GM18861 (cell line): ENCODE measurements at regions not wholly inside any gene's neighbourhood (a gene's known extent, or its start where the extent isn't known, plus 50 kb on each side); places are given as distances from the start of the nearest gene placed in this dataset.
"Not testable (repeated sequence)": the region's sequence is repeated elsewhere in the genome, so short reads cannot be mapped to it uniquely, and the experiment has no call there.

Experiments
- ATAC-seq: cut with Tn5 transposase; IDR thresholded peaks from one replicate; pipeline ENCODE4 v1.9.1; 2021; ENCODE audit not compliant: unreplicated experiment

- no peak for ATAC-seq
Observed at GRCh38 chr13:50616101-50616500, 227.4 kb downstream of the DLEU7 start.

DNA sequence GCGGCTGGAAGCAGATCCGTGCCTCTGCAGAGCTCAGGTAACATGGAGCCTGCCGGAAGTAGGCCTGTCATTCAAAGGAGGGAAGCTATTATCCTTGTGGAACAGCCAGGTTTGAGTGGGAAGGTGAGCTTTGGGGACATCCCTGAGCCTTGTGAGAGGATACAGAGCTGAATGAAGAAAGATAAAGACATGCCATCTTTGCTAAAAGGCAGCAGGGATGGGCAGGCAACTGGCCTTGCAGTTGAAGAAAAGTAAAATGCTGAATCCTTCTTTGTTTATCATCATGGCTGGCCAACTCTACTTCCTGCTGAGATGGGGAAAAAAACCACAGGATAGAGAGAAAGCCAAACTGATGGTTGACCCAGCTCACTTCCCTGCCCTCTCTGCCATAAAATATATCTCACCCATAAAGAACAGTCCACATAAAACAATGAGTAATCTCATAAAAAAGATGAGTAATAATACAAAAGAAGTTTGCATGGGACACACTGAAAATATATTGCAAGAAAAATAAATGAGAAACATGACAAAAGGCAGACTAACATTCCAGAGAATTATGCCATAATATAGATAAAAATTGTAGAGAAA, 226.3 kb downstream of the DLEU7 start:
- ATAC-seq = no peak

GRCh38 chr13:50618206-50618605, 225.3 kb downstream of the DLEU7 start:
- ATAC-seq = no peak

DNA sequence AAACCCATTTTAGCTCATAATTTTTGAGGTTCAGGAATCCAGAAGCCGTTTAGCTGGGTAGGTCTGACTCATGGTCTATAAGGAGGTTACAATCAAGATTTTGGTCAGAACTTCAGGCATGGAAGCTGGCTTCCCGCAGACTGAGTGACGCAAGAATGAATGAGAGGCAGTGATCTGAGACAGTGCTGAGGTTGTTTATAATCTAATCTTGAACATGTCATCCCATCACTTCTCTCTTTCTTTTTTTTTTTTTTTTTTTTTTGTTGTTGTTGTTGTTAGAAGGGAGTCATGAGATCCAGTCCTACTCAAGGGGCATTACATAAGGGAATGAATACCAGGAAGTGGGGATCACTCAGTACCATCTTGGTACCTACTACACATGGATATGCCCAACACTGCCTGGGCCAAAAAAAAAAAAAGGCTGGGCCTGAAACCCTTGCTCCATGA, 217.4 kb downstream of the DLEU7 start:
- ATAC-seq = no peak

DNA sequence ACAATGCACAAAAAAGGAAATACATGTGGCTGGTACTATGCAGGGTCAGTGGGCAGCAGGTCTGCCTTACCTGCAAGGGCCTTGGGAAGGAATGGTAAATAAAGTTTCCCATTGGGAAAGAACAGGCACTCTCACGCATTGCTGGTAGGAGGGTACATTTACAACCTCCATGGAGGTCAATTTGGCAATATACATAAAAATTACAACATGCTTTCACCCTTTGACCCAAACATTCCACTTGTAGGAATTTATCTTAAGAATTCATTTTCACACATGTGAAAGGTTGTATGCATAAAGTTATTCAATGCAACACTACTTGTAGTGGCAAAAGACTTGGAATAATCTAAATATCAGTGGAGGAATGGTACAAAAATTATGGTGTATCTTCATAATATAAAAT, 216.4 kb downstream of the DLEU7 start:
- ATAC-seq = no peak

GRCh38 chr13:50628512-50628911, 215.0 kb downstream of the DLEU7 start:
- ATAC-seq = not testable (repeated sequence)

DNA sequence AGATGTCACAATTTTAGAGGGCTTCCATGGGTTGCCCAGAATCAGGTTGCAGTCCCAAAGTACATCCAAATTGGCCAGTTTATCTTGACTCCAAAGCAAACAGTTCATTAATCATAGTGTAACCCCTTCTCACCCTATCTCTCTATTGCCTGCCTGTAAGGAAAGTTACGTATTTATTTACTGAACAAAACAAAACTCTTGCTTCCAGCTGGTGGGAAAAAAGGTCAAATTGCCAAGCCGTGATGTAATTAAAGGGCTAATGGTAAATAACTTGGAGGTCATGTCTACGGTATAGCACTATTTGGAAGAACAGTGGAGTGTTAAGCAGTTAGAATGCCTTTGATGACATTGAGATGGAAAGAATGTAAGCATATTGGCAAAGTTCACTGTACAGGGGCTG, 214.0 kb downstream of the DLEU7 start:
- ATAC-seq = no peak

GRCh38 chr13:50629966-50630365, 213.5 kb downstream of the DLEU7 start:
- ATAC-seq = no peak

- ATAC-seq = no peak
Observed at GRCh38 chr13:50631041-50631440, 212.5 kb downstream of the DLEU7 start.

GRCh38 chr13:50634339-50634738, 209.2 kb downstream of the DLEU7 start:
- ATAC-seq = no peak

DNA sequence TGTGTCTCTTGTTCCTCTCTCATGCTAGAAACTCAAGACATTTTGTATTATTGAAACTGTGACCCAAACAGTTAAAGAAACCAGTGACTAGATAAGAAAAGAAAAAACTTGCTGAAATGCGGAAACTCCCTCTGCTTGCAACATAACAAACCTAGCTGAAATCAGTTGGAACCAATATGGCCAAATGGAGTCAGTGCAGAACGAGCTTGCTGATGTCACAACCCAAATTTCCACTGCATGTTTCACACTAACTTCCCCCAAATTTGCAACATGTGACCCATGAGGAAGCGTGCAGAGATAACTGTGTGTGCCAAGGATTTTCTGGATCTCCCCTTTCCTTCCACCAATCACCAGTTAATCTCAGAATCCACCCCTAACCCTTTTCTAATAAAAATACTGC, 208.0 kb downstream of the DLEU7 start:
- ATAC-seq = no peak

DNA sequence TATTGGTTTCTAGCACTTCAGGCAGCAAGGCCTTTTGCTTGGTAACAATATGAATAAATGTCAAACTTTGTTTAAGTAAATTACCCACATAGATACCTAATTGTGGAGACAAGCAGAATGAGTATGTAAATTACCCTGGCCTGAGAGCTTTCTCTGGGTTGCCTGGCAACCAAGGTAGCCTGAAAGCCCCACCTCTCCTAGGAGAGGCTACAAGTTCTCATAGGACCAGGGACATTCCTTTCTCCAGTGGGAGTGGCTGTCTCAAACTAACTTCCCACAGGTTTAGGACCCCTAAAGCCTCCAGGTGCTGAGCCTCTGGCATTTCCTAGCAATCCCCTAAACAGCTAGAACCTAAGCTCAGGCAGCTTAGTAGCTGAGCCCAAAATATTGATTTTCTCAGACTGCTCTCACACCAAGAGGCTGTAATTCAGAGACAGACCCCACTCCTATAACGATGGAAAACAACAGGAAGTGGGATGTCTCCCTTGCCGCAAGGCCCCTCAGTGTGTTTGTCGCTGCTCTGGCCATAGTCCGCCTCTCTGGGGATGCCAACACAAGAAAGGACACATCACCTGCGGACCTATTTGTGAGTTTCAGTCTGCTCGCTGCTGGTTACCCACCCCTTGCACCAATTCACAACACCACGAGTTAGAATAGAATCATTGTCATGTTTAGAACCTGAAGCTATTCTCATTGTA, 207.3 kb downstream of the DLEU7 start:
- no peak for ATAC-seq

GRCh38 chr13:50643060-50643459, 200.4 kb downstream of the DLEU7 start:
- no peak for ATAC-seq

DNA sequence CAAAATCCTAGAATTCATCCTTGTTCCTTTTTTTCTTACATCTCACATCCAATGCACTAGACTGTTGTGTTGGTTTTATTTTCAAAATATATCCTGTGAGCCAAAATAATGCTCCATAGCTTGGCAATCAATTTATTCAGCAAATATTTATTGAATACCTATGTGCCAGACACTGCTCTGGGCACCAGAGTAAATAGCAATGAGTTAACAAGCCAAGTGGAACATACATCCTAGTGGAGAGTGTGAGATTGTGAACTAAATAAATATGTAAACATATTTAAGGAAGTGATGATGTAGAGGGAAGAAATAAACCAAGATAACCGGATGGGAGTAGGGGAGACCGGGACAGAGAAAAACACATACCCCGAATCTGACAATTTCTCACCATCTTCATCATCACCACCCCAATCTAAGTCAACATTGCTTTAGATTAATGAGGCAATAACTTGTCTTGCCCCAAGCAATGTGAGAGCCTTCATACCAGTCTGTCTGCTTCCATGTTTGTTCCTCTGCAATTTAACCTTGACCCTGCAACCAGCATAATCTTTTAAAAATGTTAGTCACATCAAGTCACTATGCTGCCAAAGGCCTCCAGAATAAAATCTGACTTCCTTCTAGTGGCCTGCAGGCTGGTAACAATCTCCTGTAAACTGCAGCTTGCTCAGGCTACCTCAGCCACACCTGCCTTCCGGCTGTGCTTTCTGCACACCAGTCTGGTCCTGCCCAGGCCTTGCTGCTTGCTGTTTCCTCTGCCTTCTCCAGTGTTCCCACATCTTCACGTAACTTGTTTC, 199.2 kb downstream of the DLEU7 start:
- ATAC-seq = no peak

GRCh38 chr13:50645092-50645491, 198.4 kb downstream of the DLEU7 start:
- ATAC-seq = no peak

- ATAC-seq = no peak
Observed at GRCh38 chr13:50646070-50646469, 197.4 kb downstream of the DLEU7 start.

DNA sequence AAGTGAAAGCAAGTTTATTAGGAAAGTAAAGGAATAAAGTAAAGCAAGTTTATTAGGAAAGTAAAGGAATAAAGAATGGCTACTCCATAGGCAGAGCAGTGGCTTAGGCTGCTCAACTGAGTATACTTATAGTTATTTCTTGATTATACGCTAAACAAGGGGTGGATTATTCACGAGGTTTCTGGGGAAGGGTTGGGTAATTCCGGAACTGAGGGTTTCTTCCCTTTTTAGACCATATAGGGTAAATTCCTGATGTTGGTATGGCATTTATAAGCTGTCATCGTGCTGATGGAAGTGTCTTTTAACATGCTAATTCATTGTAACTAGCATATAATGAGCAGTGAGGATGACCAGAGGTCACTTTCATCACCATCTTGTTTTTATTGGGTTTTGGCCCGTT, 194.3 kb downstream of the DLEU7 start:
- no peak for ATAC-seq

DNA sequence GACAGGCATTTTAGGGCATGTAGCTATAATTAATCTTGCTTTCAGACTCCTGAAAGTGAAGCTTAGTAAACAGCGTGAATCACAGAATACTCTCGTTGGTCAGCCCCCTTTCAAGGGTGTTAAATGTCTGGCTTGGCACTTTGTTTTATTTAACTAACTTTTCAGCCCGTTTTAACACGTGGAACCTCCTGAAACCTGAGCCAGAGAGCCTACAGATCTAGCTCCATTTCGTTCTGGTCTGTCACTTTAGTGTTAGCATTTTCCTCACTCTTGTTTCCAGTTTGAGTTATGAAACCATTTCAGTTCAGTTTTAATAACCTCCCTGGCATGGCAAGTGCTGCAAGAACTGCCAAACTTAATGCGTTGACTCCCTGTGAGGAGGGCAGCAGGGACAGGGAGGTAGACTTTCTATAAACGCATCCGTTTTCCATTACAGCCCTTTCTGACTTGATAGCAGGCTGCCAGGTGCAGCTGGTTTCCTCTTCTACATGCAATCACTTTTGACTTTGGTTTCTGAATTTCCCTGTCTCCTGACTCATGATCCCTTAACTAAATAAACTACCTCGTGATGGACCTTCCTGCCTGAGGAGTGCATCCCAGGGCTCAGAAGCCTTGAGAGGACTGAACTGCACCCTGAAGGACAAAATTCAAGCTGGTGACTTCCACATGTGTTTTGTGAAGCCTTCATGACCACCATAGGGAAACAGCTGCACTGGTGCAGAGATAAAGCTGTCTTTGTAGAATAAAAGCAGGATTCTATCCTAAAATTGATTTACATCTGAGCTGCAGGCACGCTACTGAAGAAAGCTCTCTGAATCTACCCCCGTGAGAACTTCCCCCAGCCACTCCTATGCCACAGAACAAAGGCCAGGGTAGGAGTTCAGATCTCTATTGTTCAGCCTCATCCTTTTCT, 192.6 kb downstream of the DLEU7 start:
- ATAC-seq = no peak

- no peak for ATAC-seq
Observed at GRCh38 chr13:50651922-50652321, 191.6 kb downstream of the DLEU7 start.

GRCh38 chr13:50654331-50654730, 189.2 kb downstream of the DLEU7 start:
- no peak for ATAC-seq

- not testable (repeated sequence) for ATAC-seq
Observed at GRCh38 chr13:50661881-50662280, 181.6 kb downstream of the DLEU7 start.
